ENCODE measurements at regions not wholly inside any gene's neighbourhood (a gene's known extent, or its start where the extent isn't known, plus 50 kb on each side); places are given as distances from the start of the nearest gene placed in this dataset.
A peak's percentile ranks its signal among the peaks of the same experiment; 100 is the strongest.

DNA sequence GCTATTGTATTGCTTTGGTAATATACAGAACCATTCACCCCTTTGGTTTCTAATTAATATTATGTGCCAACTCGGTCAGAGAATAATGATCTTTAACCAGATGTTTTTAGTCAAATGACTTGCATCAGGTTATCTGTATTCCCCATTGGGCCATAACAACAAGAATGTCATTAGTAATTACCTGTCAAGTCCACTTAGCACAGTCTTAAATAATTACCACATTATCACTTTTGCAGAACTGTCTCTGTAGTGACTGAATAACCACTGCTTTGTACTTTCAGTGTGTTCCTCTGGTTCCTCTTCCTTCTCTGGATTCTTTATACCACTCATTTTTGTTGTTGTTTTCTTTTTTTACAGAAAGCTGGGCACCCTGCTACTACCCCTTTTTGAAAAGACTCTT lies 257.7 kb upstream of the SPOCK3 start:
- no peak for DNase-seq

DNA sequence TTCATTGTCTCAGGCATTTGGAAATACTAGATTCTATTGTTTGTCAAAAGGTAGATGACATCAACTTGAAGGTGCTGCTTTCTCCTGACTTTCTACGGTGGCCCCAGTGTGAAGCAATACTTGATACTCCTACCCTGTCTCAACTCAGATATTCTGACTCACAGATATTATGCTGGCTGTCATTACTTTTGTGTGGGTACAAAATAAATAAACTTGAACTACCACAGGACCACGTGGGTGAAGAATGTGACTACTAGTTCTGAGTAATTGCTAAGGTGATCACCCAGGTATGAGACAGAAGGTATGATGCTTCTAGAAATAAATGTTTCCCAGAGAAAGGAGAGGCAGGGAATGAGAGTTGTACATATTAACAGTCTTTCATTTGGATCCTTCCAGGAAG lies 275.3 kb upstream of the SPOCK3 start:
- no peak for DNase-seq

GRCh38 chr4:167524091-167524490 lies 289.8 kb upstream of the SPOCK3 start:
- DNase-seq, result no peak

- no peak for DNase-seq
These were observed 303.5 kb upstream of the SPOCK3 start for GRCh38 chr4:167537761-167538160.

DNA sequence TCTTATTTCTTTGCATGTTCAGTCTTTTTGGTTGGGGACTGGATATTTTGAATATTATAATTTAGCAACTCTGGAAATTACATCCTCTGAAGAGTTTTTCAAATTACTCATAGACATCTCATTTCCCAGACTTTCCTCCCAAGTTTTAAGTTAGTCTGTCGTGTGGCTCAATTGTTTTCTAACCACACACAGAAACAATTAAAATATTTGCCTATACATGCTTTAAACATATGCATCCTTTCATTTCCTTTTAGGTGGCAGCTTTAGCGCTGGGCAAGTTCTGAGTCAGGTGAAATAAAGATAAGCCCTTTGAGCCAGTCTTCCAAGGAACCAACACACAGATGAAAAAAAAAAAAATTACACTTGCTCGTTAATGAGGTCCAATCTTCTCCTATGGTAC lies 307.0 kb upstream of the SPOCK3 start:
- DNase-seq, result no peak

- DNase-seq, result no peak
These were observed 310.1 kb upstream of the SPOCK3 start for GRCh38 chr4:167544391-167544790.

- DNase-seq, result no peak
These were observed 315.7 kb upstream of the SPOCK3 start for GRCh38 chr4:167550021-167550420.

- no peak for DNase-seq
These were observed 321.2 kb upstream of the SPOCK3 start for GRCh38 chr4:167555338-167556022.

DNA sequence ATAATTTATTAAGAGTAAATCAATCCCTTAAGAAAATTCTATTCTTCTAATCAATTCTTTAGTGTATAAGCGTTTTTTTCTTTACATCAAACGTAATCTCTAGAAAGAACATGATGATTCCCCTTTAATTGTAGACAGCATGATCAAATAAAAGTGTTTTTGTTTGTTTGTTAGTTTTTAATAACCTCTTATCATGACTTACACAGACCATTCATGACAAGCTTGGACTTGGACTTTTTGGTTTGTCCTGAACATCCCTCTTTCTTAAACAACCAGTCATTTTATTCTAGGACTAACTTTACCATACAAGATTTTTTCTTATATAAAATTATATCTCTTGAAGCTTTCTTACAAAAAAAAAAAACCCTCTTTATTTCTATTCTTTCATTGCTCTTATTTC lies 344.6 kb upstream of the SPOCK3 start:
- no peak for DNase-seq

DNA sequence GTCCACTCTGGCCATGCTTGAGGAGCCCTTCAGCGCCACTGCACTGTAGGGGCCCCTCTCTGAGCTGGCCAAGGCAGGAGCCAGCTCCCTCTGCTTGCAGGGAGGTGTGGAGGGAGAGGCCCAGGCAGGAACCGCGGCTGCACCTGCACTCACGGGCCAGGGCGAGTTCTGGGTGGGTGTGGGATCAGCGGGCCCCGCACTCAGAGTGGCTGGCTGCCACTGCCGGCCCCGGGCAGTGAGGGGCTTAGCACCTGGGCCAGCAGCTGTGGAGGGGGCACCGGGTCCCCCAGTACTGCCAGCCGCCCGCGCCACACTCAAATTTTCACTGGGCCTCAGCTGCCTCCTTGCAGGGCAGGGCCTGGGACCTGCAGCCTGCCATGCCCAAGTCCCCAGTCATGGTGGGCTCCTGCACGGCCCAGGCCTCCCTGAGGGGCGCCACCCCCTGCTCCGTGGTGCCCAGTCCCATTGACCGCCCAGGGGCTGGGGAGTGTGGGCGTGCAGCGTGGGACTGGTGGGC lies 347.2 kb upstream of the SPOCK3 start:
- no peak for DNase-seq

DNA sequence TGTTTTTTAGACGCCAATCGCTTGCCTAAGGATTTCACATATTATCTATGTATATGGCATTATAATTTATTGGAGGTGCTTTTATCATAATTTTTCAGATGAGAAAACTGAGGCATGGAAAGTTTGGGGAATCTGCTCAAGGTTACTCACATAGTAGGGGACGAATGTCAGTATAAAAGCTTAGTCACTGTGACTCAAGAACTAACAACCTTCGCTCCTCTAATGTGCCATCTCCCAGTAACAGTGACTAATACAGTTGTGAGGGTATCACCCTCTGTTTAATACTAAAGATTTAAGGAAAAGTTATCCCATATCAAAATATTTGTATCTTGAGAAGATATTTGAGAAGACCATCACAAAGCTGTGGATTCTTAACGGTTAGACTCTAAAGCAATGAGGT lies 353.1 kb upstream of the SPOCK3 start:
- DNase-seq, result no peak

DNA sequence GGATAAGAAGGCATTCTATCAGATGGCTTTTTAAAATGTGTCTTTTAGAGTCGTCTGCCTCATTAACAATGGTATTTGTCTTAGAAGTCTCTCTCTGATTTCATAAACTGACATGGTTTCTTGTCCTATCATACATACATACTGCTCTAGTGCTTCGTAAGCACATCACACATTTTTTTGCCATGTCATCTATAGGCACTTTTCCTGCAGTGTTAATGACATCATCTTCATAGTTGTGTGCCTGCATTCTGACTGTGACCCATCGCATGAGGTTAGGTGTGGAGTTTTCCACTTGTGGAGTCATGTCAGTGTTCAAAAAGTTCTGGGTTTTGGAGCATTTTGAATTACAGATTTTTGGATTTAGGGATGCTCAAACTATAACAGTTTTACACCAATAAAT lies 361.6 kb upstream of the SPOCK3 start:
- no peak for DNase-seq

- DNase-seq, result no peak
These were observed 367.9 kb upstream of the SPOCK3 start for GRCh38 chr4:167602157-167602556.

DNA sequence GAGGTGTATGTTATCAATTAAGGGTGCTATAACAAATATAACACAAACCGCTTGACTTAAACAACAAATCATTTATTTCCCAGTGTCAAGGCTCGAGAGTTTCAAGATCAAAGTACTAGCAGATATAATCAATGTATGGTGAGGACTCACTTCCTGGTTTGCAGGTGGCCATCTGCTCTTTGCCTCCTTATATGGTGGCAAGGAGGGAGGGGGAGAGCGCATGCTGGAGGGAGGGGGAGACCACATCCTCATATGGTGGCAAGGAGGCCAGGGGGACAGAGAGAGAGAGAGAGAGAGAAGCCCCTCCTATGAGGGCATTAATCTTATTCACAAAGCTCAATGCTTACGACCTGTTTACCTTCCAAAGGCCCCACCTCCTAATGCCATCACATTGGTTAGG lies 372.3 kb upstream of the SPOCK3 start:
- DNase-seq, result no peak

- DNase-seq, result no peak
These were observed 379.1 kb upstream of the SPOCK3 start for GRCh38 chr4:167613381-167613780.

- DNase-seq, result no peak
These were observed 380.6 kb upstream of the SPOCK3 start for GRCh38 chr4:167614866-167615265.

- no peak for DNase-seq
These were observed 382.2 kb upstream of the SPOCK3 start for GRCh38 chr4:167616476-167616875.

DNA sequence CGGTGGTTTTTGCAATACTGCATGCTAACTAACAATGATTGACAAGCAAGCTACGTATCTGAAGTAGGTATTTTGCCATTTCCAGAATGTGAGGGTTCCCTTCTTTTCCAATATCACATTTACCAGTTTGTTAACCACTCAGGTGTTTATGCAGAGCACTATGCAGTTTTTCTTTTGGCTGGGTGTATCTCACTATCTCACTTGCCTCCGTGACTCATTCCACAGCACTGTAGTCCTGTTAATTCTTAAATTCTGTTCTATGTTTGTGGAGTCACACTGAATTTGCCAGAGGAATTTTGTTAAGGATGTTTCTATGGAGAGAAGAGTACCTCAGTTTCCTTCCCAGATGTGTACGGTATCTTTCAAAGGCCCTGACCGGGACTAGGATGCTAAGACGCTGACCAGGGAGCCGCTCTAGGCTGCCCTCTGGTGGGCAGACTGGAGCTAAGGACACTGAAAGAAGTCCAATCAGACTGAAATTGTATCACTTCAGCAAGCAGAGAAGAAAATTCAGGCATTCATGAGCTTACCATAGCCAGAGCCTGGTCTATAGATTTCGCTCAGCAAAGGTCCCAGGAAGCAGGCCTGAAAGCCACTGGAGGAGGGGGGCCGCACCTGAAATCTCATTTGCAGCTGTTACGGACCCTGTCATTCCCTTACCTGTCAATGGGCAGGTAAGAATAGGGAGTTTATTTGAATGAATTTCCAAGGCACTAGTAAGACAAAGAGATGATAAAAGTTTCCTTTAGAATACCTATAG lies 388.4 kb upstream of the SPOCK3 start:
- peak; percentile 1 for DNase-seq

- DNase-seq, result no peak
These were observed 388.9 kb upstream of the SPOCK3 start for GRCh38 chr4:167623241-167623572.

GRCh38 chr4:167629272-167629671 lies 395.0 kb upstream of the SPOCK3 start:
- no peak for DNase-seq

GRCh38 chr4:167642250-167642649 lies 408.0 kb upstream of the SPOCK3 start:
- no peak for DNase-seq

DNA sequence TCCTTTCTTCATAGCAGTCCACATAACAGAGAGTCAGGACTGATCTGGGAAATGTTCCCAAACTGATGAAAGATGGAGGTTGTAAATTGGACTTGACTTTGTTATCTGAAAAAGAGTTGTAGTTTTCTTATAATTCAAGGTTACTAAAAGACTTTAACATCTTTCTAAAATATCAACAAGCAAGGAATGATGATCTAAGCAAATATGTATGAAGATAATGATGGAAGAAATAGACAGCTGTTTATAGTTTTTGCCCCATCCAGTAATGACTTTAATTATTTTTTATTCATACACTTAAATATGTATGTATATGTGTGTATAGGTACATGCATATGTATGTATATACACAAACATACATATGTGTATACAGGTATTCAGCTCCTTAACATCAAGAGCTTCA lies 411.1 kb upstream of the SPOCK3 start:
- no peak for DNase-seq

DNA sequence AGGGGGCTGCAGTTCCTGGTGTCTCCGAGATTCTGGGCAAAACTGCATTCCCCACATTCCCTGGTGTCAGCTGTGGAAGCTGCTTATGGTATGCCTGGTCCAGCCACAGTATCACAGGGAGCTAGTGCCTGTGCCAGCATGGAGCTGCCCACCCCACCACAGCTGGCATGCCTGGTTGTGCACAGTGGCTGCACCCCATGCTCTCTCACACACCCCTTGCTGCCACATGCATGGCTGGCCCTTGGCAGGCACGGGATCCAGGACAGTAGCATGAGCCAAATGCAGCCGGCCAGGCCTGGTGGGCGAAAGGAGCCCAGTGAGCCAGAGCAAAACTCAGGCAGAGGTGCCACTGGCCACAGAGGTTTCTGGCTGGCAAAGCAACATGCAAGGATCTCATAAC lies 418.0 kb upstream of the SPOCK3 start:
- DNase-seq, result no peak

- DNase-seq, result no peak
These were observed 403.6 kb upstream of the ANXA10 start for GRCh38 chr4:167688660-167689142.

DNA sequence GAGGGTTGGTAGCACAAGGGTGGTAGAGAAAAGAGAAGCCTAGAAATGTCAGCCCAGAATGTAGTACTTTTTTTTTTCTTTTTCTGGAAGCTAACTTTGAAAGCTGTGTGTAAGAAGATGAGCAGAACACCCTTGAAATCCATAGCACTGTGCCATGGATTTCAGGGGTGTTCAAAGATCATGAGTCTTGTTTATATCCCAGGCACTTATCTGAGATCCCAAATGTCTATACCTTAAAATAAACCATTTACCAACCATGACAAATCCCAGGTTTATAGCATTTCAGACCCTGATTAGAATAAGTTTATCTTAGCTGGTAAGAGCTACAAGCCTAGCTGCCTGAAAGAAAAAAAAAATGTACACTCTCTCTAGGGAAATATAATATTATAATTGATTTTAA lies 389.9 kb upstream of the ANXA10 start:
- DNase-seq, result no peak

Data from NCI-H1092 treated with DMSO at 0.1 percent for 48 hours (cell line).